ENCODE measurements at regions not wholly inside any gene's neighbourhood (a gene's known extent, or its start where the extent isn't known, plus 50 kb on each side); places are given as distances from the start of the nearest gene placed in this dataset.

DNA sequence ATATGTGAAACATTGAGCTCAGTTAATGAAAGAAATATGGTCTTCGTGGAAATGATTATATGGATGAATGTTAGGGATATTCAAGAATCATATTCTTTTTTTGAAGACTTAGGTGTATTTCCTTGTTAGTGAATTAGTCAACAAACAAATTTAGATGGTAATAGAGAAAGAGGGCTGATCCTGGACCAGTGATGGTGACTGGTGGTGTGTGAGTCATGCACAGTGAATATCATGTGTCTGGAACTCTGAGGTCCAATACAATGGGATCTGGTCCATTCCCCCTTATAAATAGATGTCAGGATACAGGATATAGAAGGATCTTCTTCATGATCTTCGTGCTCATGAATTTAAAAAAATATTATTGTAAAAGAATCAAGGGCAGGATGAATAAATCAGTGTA lies 64.4 kb upstream of the RTL1 start:
- H3K36me3 ChIP-seq (ENCODE audit: control insufficient read depth, insufficient read depth, low read length): no peaks in the 10 kb centered on the region; the same call in 1 of the 2 replicates
- intact Hi-C loops (cut with micrococcal nuclease; ENCODE audit: unreplicated experiment): no loop called here
- no peaks in the 10 kb centered on the region for H3K27me3 ChIP-seq (ENCODE audit: control insufficient read depth, insufficient read depth, low read length)
- H3K9me3 ChIP-seq (ENCODE audit: control insufficient read depth, insufficient read depth, low read depth, low read length): no peaks in the 10 kb centered on the region
- in situ Hi-C loops (cut with HindIII; ENCODE audit: low pct_unique_long_range_greater_than_20kb, low sequenced_read_pairs): no loop called here
- DNase-seq (ENCODE audit: low read depth, low spot score): no peak
- no peaks in the 10 kb centered on the region for H3K4me1 ChIP-seq (ENCODE audit: control insufficient read depth, insufficient read depth, low read length)
- TF ChIP-seq POLR2AphosphoS5 (IDR thresholded peaks at IDR 0.05; ENCODE audit: low read depth, low read length) (no peak), SIN3A (IDR thresholded peaks at IDR 0.05; ENCODE audit: borderline replicate concordance, insufficient read depth, low read depth, low read length) (no peak), TCF7L2 (IDR thresholded peaks at IDR 0.05; ENCODE audit: low read depth, low read length) (no peak)
- TF ChIP-seq, protein P1, sequence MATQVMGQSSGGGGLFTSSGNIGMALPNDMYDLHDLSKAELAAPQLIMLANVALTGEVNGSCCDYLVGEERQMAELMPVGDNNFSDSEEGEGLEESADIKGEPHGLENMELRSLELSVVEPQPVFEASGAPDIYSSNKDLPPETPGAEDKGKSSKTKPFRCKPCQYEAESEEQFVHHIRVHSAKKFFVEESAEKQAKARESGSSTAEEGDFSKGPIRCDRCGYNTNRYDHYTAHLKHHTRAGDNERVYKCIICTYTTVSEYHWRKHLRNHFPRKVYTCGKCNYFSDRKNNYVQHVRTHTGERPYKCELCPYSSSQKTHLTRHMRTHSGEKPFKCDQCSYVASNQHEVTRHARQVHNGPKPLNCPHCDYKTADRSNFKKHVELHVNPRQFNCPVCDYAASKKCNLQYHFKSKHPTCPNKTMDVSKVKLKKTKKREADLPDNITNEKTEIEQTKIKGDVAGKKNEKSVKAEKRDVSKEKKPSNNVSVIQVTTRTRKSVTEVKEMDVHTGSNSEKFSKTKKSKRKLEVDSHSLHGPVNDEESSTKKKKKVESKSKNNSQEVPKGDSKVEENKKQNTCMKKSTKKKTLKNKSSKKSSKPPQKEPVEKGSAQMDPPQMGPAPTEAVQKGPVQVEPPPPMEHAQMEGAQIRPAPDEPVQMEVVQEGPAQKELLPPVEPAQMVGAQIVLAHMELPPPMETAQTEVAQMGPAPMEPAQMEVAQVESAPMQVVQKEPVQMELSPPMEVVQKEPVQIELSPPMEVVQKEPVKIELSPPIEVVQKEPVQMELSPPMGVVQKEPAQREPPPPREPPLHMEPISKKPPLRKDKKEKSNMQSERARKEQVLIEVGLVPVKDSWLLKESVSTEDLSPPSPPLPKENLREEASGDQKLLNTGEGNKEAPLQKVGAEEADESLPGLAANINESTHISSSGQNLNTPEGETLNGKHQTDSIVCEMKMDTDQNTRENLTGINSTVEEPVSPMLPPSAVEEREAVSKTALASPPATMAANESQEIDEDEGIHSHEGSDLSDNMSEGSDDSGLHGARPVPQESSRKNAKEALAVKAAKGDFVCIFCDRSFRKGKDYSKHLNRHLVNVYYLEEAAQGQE (IDR thresholded peaks at IDR 0.05; ENCODE audit: insufficient read depth in 1 of 2, low read depth in 2 of 2, low read length in 1 of 2): no peak
- TF ChIP-seq, protein P2, sequence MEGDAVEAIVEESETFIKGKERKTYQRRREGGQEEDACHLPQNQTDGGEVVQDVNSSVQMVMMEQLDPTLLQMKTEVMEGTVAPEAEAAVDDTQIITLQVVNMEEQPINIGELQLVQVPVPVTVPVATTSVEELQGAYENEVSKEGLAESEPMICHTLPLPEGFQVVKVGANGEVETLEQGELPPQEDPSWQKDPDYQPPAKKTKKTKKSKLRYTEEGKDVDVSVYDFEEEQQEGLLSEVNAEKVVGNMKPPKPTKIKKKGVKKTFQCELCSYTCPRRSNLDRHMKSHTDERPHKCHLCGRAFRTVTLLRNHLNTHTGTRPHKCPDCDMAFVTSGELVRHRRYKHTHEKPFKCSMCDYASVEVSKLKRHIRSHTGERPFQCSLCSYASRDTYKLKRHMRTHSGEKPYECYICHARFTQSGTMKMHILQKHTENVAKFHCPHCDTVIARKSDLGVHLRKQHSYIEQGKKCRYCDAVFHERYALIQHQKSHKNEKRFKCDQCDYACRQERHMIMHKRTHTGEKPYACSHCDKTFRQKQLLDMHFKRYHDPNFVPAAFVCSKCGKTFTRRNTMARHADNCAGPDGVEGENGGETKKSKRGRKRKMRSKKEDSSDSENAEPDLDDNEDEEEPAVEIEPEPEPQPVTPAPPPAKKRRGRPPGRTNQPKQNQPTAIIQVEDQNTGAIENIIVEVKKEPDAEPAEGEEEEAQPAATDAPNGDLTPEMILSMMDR (IDR thresholded peaks at IDR 0.05): no peak
- ATAC-seq: no peak
- no peak overlapping the region for H3K27ac ChIP-seq (ENCODE audit: low read length)
- CTCF ChIA-PET: no interaction called here
- no peak overlapping the region for H3K4me3 ChIP-seq (ENCODE audit: low read depth in 2 of 2, low read length in 2 of 2)
- POLR2A ChIA-PET: no interaction called here
- no TSS peak for BruUV-seq (replicated peaks)

DNA sequence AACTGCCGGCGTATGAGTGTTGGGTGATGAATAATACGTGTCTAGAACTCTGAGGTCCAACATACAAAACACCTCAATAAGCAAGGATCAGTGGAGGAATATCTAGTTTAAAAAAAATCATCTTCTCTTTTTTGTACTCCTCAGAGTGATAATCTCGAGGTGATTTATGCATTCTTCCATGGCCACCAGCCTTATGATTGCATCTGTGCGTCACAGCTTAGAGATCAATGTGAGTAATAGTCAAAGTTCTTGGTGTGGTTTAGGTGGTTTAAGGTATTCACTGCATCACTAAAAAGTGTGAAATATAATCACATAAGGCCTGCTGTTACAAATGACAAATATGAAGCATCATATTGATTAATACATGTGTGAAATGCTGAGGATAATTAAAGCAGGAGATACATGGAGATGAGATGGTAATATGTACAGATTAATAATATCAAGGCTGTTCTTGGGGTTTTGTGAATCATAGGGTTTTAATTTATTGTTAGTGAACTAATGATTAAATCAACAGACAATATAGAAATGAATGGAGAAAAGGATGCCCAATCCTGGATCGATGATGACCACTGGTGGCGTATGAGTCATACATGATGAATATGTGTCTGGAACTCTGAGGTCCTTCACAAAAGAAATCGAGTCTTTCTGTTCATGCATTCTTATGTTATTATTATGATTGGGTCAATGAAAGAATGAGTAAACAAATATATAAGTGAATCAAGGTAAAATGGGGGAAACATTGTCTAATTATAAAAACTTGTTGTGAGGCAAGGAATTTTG lies 68.8 kb upstream of the RTL1 start:
- Histone ChIP-seq H3K36me3 (ENCODE audit: control insufficient read depth, insufficient read depth, low read length) (no peaks in the 10 kb centered on the region; the same call in 1 of the 2 replicates), H3K27ac (ENCODE audit: low read length) (no peak overlapping the region), H3K4me3 (ENCODE audit: low read depth in 2 of 2, low read length in 2 of 2) (no peak overlapping the region), H3K4me1 (ENCODE audit: control insufficient read depth, insufficient read depth, low read length) (no peaks in the 10 kb centered on the region), H3K9me3 (ENCODE audit: control insufficient read depth, insufficient read depth, low read depth, low read length) (no peaks in the 10 kb centered on the region), H3K27me3 (ENCODE audit: control insufficient read depth, insufficient read depth, low read length) (no peaks in the 10 kb centered on the region)
- no peak for TF ChIP-seq POLR2AphosphoS5 (IDR thresholded peaks at IDR 0.05; ENCODE audit: low read depth, low read length)
- TF ChIP-seq SIN3A (IDR thresholded peaks at IDR 0.05; ENCODE audit: borderline replicate concordance, insufficient read depth, low read depth, low read length): no peak
- TF ChIP-seq, protein P2 (IDR thresholded peaks at IDR 0.05): no peak
- TF ChIP-seq, protein P1 (IDR thresholded peaks at IDR 0.05; ENCODE audit: insufficient read depth in 1 of 2, low read depth in 2 of 2, low read length in 1 of 2): no peak
- TF ChIP-seq TCF7L2 (IDR thresholded peaks at IDR 0.05; ENCODE audit: low read depth, low read length): no peak
- no peak for DNase-seq (ENCODE audit: low read depth, low spot score)
- ATAC-seq: no peak
- no TSS peak for BruUV-seq (replicated peaks)
- intact Hi-C loops (cut with micrococcal nuclease; ENCODE audit: unreplicated experiment): no loop called here
- ChIA-PET POLR2A (no interaction called here), CTCF (no interaction called here)
- in situ Hi-C loops (cut with HindIII; ENCODE audit: low pct_unique_long_range_greater_than_20kb, low sequenced_read_pairs): no loop called here

Data from Panc1 (cell line).